ENCODE measurements at regions not wholly inside any gene's neighbourhood (a gene's known extent, or its start where the extent isn't known, plus 50 kb on each side); places are given as distances from the start of the nearest gene placed in this dataset.
A peak's percentile ranks its signal among the peaks of the same experiment; 100 is the strongest.
"Not testable (repeated sequence)": the region's sequence is repeated elsewhere in the genome, so short reads cannot be mapped to it uniquely, and the experiment has no call there.

DNA sequence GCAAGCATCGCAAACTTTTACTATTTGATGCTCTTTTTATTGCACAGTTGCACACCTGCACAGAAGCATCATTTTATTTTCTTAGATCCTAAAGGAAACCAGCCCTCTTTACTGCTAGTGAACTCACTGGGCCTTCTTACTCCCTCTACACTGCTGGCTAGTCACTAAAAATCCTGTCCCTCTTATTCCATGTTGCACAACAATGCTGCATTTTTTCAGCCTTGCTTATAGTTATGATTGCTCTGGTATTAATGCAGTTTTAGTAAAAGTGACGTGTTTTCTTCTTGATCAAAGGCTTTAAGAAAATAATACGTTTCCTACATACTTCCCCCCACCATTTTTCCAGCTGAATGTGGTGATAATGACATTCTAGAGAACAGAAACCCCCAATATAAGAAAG lies 132.9 kb upstream of the FAM3C start:
- no peak for DNase-seq (ENCODE audit: low read depth)

DNA sequence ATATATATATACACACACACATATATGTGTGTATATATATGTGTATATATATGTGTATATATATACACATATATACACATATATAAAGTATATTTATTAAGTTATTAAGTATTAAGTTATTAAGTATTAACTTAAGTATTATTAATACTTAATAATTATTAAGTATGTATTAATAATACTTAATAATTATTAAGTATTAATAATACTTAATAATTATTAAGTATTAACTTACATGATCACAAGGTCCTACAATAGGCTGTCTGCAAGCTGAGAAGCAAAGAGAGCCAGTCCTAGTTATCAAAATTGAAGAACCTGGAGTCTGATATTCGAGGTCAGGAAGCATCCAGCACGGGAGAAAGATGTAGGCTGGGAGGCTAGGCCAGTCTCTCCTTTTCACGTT lies 130.1 kb upstream of the FAM3C start:
- not testable (repeated sequence) for DNase-seq (ENCODE audit: low read depth)

- no peak for DNase-seq (ENCODE audit: low read depth)
Measured at GRCh38 chr7:121525155-121525819, 129.2 kb upstream of the FAM3C start.

DNA sequence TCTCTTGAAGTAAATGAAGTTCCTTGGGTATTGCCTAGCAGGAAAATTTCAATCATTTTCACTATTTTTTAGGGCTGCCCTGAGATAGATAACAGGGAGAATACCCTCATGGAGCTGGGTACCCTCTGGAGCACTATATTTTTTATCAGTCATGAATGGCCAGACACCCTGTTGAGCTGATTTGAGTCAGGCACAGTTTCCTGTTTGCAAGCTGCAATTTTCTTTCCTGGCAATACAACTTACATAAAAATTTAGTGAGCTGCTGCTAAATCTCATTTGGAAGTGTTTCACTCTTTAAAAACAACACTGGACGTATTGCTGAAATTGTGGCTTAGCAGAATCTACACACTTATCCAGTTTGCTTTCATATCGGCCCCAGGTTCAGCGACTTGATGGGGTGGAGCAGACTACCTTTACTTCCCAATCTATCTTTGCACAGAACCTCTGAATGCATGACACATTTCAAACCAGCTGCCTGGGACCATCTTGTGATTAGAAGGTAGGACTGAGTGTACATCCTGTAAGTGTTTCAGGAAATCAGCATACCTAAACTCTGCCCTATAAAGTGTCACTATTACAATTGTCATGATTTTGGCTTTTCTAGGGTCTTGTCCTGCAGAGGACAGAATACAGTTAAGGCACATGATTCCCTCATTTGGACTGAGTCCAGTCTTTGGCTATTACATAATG lies 125.7 kb upstream of the FAM3C start:
- no peak for DNase-seq (ENCODE audit: low read depth)

- DNase-seq (ENCODE audit: low read depth) = no peak
Measured at GRCh38 chr7:121520911-121521310, 124.8 kb upstream of the FAM3C start.

DNA sequence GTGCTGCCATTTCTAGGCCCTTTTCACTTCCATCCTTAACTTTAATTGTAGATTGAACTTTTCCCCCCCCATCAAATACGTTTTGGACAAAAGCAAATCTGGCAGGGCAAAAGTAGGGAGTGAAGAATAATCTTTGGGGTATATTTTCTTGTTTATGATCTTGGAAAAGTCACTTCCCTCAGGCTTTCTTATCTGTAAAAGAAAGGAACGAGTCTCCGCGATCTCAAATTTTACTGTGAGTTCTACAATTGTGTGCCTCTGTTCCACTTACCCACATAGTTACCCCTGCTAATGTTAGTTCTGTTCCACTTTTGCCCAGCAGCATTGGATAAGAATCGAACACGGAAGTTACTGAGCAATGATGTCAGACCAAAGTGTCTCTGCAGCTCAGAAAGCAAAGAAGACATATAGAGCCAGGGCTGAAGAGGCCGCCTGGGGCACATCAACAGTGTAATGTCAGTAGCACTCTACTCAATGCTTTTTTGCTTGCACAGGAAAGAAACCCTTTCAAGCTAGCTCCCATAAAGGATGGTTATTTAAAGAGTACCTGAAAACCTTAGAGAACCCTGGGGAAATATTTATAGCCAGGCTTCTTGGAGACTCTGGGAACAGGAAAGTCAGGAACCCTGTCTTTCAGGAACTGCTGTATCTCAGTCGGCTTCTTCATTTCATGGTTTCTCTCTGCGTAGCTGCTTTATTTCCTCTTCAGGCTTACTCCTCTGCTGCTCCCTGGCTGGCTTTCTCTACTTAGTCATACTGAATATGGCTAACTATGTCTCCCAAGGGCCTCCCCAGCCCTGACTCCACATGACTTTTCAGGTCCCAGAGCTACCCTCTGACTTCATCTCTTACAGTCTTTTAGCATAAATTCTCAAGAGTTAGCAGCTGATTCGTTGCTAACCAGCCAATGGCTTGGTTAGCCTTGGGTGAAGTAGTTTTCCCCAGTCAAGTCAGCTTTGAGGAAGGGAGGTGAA lies 123.7 kb upstream of the FAM3C start:
- DNase-seq (ENCODE audit: low read depth) = no peak

DNA sequence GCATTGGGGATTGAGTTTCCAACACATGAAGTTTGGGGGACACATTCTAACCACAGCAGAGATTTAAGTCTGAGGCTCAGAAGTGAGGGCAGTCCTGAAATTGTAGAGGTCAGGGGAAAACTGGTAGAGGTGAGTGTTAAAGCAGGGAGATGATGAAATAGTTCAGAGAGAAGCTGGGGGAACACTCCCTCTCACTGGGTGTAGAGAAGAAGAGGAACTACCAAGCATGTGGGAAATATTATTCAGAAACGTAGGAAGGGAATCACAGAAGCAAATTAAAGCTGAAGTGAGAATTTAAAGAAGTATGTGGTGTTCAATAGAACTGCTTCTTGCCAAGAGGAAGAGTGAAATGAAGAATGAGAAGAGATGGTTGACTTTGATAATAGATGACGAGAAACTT lies 121.5 kb upstream of the FAM3C start:
- DNase-seq (ENCODE audit: low read depth) = no peak

- no peak for DNase-seq (ENCODE audit: low read depth)
Measured at GRCh38 chr7:121516821-121517220, 120.7 kb upstream of the FAM3C start.

DNA sequence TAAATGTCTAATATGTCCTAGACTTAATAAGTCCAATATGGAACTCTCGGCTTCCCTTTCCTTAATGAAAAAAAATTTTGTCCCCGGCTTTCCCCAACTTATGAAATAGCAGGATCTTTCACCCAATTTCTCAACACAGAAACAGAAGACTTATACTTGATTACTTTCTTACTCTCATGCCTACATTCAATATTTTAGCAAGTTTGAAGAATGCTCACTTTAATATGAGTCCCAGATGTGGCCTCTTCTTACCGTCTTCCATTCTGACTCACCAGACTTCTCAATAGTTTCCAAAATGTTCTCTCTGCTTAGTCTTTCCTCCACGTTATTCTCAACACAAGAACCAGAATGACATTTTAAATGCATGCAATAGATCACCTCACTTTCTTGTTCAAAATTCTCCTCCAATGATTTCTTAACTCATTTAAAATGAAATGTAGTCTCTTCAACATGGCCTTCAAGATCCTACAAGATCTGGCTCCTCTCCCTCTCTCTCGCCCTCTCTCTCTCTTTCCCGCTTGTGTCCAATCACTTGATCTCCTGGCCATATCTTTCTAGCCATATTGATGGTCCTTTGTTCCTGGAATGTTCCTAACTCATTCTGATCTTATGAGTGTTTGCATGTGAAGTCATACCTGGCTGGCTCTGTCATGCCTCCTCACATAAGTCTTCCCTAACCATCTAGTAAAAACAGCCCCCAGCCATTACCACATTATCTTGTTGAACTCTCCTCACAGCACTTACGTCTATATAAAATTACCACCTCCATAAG lies 119.7 kb upstream of the FAM3C start:
- DNase-seq (ENCODE audit: low read depth) = no peak

GRCh38 chr7:121515229-121515628 lies 119.1 kb upstream of the FAM3C start:
- no peak for DNase-seq (ENCODE audit: low read depth)

- no peak for DNase-seq (ENCODE audit: low read depth)
Measured at GRCh38 chr7:121513105-121513504, 117.0 kb upstream of the FAM3C start.

DNA sequence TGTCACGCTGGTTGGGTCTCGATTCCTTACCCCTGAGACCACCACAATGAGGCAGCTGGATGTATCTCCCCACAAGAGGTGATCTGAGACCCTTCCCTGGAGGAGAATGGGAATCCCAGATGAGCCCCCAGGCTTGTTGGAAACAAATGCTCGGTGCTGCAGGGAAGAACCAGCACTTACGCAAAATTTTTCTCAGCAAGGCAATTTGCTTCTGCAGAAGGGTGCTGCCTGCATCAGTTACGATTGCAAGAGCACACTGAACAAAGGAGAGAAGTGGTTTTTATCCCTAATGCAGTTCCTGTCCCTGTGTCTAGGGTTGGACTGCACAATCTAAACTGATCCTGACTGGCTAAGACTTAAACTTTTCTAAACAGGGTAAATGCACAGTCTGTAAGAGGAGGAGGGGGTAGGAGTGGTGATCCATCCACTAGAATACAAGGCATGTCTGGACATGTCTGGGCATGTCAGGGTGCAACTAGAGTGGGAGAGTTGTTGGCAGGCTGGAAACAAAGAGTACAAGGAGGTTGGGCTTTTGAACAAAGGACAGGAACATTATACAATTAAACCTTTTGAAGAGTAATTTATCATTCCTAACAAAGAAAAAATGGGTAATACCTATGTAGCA lies 114.9 kb upstream of the FAM3C start:
- peak; percentile 19 for DNase-seq (ENCODE audit: low read depth)

DNA sequence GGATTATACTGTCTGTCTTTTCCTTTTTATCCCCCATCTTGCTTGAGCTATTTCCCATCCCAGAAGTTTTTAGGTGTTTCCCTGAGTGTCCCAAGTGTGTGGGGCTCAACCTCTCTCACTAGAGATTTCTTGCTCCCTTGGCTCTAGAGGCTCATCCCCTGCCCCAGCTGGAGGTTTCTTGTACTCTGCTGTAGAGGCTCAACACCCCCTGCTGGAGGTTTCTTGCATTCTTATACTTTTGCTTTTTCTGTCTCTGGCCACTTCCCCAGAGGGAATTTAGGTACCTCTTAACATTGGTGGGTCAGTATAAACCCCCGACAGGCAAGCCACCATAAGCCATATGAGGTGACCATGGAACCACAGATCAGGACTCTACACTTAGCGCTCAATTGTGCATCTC lies 114.2 kb upstream of the FAM3C start:
- DNase-seq (ENCODE audit: low read depth) = no peak

DNA sequence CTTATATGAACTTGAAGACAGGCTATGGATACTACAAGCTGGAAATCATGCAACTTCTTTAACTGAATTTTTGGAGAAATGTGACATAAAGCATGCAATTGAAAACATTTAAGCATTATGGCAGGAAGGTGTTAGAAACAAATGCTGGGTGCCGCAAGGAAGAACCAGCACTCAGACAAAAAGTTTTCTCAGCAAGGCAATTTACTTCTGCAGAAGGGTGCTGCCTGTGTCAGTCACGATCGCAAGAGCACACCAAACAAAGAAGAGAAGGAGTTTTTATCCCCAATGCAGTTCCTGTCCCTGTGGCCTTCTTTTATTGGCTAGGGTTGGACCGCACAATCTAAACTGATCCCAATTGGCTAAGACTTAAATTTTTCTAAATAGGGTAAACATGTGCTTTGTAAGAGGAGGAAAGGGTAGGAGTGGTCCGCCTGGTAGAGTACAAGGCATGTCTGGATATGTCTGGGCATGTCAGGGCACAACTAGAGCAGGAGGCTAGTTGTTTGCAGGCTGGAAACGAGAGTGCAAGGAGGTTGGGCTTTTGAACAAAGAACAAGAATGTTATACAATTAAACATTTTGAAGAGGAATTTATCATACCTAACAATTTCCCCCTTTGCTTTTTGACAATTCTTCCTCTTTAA lies 109.6 kb upstream of the FAM3C start:
- no peak for DNase-seq (ENCODE audit: low read depth)

- DNase-seq (ENCODE audit: low read depth) = peak; percentile 54
Measured at GRCh38 chr7:121505021-121505420, 108.9 kb upstream of the FAM3C start.

- DNase-seq (ENCODE audit: low read depth) = peak; percentile 77
Measured at GRCh38 chr7:121504482-121504881, 108.4 kb upstream of the FAM3C start.

DNA sequence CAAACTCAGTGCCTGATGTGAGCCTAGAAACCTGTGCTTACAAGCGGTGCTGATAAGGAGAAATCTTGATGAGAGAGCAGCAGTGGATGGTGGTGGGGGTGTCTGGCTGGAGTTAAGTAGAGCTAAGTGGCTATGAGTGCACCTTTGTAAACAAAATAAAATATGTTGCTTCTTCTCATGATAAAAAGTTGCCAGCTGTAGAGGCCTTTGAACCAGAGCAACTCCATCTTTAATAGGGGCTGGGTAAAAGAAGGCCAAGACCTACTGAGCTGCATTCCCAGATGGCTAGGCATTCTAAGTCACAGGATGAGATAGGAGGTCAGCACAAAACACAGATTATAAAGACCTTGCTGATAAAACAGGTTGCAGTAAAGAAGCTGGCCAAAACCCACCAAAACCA lies 107.6 kb upstream of the FAM3C start:
- DNase-seq (ENCODE audit: low read depth) = no peak

DNA sequence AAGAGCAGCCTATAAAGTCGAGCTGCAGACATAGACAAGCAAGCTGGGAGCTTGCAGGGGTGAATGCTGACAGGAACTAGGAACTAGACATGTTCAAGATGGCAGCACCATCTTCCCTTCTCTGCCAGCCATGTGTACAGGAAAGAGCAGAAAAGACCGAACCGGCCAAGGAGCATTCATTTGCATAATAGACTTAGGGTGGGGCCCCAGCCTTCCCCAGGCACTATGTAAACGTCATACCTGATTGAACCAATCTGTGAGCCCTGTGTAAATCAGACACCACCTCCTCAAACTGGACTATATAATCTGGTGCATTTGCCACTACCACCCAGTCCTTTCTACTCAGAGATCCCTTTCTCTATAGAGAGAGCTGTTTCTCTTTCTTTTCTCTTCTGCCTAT lies 106.9 kb upstream of the FAM3C start:
- DNase-seq (ENCODE audit: low read depth) = no peak

- no peak for DNase-seq (ENCODE audit: low read depth)
Measured at GRCh38 chr7:121501566-121501965, 105.5 kb upstream of the FAM3C start.

DNA sequence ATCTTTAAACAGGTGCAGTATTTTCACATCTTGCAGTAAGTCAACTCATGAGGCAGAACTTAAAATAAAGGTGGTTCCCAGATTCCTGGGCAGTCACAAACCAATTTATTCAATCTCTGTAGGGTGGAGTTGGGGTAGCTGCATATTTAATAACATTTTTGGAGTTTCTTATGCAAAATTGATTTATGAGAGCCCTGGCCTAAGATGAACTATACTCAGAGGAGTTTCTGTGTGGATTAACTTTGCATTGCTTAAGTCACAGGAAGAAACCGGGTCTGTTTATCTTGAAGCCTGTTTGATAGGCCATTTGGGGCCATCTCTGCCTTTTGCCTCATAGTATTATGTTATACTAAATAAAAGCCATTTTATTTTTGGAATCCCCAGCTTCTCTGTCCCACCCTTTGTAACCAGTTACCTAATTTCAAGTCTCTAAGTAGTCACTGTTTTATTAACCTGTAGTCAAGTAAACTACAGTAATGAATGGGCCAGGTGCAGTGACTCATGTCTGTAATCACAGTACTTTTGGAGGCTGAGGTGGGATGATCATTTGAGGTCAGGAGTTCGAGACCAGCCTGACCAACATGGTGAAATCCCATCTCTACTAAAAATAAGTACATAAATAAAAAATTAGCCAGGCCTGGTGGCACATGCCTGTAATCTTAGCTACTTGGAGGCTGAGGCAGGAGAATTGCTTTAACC lies 104.4 kb upstream of the FAM3C start:
- peak; percentile 40 for DNase-seq (ENCODE audit: low read depth)
